ENCODE measurements at regions not wholly inside any gene's neighbourhood (a gene's known extent, or its start where the extent isn't known, plus 50 kb on each side); places are given as distances from the start of the nearest gene placed in this dataset.
"Not testable (repeated sequence)": the region's sequence is repeated elsewhere in the genome, so short reads cannot be mapped to it uniquely, and the experiment has no call there.

GRCh38 chr2:40034801-40035200 is 255.7 kb upstream of the THUMPD2 start:
- no peak for TF ChIP-seq CTCF (IDR thresholded peaks at IDR 0.05; ENCODE audit: extremely low read depth, missing control alignments)
- DNase-seq (ENCODE audit: low spot score) = no peak

- TF ChIP-seq CTCF (IDR thresholded peaks at IDR 0.05; ENCODE audit: extremely low read depth, missing control alignments) = no peak
- DNase-seq (ENCODE audit: low spot score) = no peak
These were observed 255.1 kb upstream of the THUMPD2 start for GRCh38 chr2:40034198-40034597.

GRCh38 chr2:40033781-40034180 is 254.7 kb upstream of the THUMPD2 start:
- TF ChIP-seq CTCF (IDR thresholded peaks at IDR 0.05; ENCODE audit: extremely low read depth, missing control alignments) = no peak
- DNase-seq (ENCODE audit: low spot score) = no peak

GRCh38 chr2:40032650-40033319 is 253.7 kb upstream of the THUMPD2 start:
- DNase-seq (ENCODE audit: low spot score) = no peak
- no peak for TF ChIP-seq CTCF (IDR thresholded peaks at IDR 0.05; ENCODE audit: extremely low read depth, missing control alignments)

- DNase-seq (ENCODE audit: low spot score) = no peak
- TF ChIP-seq CTCF (IDR thresholded peaks at IDR 0.05; ENCODE audit: extremely low read depth, missing control alignments) = no peak
These were observed 251.5 kb upstream of the THUMPD2 start for GRCh38 chr2:40030456-40030975.

GRCh38 chr2:40028792-40029488 is 249.9 kb upstream of the THUMPD2 start:
- TF ChIP-seq CTCF (IDR thresholded peaks at IDR 0.05; ENCODE audit: extremely low read depth, missing control alignments) = no peak
- DNase-seq (ENCODE audit: low spot score) = no peak

- no peak for TF ChIP-seq CTCF (IDR thresholded peaks at IDR 0.05; ENCODE audit: extremely low read depth, missing control alignments)
- DNase-seq (ENCODE audit: low spot score) = no peak
These were observed 248.9 kb upstream of the THUMPD2 start for GRCh38 chr2:40027968-40028367.

- DNase-seq (ENCODE audit: low spot score) = not testable (repeated sequence)
These were observed 246.2 kb upstream of the THUMPD2 start for GRCh38 chr2:40025276-40025675.
